Sciatic nerve (tissue), 2 donors: ENCODE measurements at regions not wholly inside any gene's neighbourhood (a gene's known extent, or its start where the extent isn't known, plus 50 kb on each side); places are given as distances from the start of the nearest gene placed in this dataset.
A peak's percentile ranks its signal among the peaks of the same experiment; 100 is the strongest.
"Not testable (repeated sequence)": the region's sequence is repeated elsewhere in the genome, so short reads cannot be mapped to it uniquely, and the experiment has no call there.

Experiments used
- ATAC-seq: fragments of 200-7000 bp; cut with Tn5 transposase; one replicate; pipeline ENCODE4 v1.9.1; 2020; ENCODE audit warnings: mild to moderate bottlenecking, moderate library complexity
- DNase-seq: peaks from one replicate; pipeline ENCODE4 v3.0.0-alpha.2; 2020; ENCODE audit warnings: low spot score
- intact Hi-C: fragments of 100-400 bp; cut with DNase I; formaldehyde crosslinking; loops from one replicate; pipeline ENCODE4 v1.14.2; 2022
- donor health status: DM: no; HTN: no; CAD: no.
- donor health status: DM: no; HTN: no; CAD: no.

DNA sequence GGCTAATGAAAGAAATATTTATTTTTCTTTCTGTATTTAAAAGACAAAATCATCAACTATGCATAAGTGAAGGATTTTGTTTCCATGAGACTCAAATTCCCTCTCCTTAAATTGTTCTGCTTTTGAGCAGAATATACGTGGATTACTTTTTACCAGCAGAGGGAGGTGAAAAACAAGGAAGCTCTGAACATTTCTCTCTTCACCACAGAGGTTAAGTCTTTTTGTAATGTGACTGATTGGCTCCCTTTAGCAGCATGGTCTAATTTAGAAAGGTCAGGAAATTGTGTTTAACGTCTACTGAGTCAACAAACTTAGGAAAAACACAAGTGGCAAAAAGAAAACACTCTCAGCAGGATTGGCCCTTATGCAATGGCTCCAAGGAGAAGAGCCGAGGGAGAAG lies 55.1 kb upstream of the F9 start:
- intact Hi-C loops = no loop called here
- DNase-seq (no peak), ATAC-seq (no peak)

GRCh38 chrX:139461945-139462344 lies 68.6 kb upstream of the F9 start:
- intact Hi-C loops, DNase-seq, ATAC-seq: not testable (repeated sequence)

DNA sequence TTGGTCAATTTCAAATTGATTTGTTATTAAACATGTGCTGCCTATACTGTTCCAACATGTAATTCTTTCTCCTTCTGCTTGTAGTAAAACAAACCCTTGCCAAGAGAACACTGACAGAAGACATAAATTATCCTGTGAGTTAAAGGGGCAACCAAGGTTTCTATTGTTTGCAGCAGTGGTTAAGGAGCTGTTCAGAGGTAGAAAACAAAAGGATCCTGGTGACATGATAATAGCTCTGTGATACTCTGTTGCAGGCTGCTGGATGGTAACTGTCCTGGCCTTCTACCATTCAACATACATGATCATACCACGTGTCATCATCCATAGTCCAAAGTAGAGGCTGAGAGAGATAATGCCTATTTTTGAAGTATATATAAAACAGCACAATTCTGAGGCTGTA lies 75.8 kb upstream of the F9 start:
- ATAC-seq (no peak), DNase-seq (no peak)
- intact Hi-C loops = no loop called here

- intact Hi-C loops = no loop called here
- DNase-seq (no peak), ATAC-seq (no peak)
These were observed 81.5 kb upstream of the F9 start for GRCh38 chrX:139448996-139449395.

- DNase-seq (no peak), ATAC-seq (no peak)
- intact Hi-C loops = no loop called here
These were observed 83.7 kb upstream of the F9 start for GRCh38 chrX:139446832-139447231.

GRCh38 chrX:139429913-139430312 lies 100.6 kb upstream of the F9 start:
- no peak for DNase-seq
- intact Hi-C loops = no loop called here
- ATAC-seq = no peak

DNA sequence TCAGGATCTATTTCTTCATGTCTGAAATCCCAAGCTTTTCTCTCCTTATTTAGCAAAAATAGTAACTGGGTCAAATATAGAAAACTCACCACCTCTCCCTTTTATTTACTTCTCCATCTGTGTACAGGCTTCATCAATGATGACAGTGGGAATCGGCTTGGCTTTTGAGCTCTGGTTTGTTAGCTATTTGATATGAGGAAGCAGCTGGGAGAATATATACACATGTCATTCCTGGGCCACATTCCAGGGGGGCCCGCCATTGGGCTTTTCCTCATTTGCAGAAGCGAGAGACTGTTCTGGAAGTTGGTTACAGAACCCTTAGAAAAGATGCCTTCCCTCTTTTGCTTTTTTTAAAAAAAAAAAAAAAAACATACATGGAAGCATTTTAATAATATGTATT lies 107.4 kb upstream of the F9 start:
- no peak for ATAC-seq
- DNase-seq = no peak
- intact Hi-C loops = no loop called here

GRCh38 chrX:139398258-139398657 lies 132.3 kb upstream of the F9 start:
- intact Hi-C loops, DNase-seq, ATAC-seq: not testable (repeated sequence)

DNA sequence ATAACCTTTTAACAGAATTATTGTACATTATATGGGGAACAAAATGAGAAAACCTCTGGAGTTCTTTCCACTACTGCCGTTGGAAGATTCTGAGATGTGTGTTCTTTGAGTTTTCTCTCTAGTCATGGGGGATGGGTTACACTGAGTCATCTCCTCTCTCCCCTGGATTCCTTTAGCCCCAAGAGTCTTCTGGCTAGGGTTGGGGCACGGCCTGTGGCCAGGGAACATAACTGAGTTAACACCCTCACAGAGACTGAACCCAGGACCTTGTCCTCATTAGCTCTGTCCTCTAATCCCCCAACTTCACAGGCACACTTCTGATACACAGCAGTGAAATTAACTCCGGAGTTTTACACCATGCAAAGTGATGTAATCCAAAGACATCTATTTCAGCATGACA lies 142.3 kb upstream of the F9 start:
- peak; percentile 62 for ATAC-seq
- intact Hi-C loops = no loop called here
- no peak for DNase-seq

DNA sequence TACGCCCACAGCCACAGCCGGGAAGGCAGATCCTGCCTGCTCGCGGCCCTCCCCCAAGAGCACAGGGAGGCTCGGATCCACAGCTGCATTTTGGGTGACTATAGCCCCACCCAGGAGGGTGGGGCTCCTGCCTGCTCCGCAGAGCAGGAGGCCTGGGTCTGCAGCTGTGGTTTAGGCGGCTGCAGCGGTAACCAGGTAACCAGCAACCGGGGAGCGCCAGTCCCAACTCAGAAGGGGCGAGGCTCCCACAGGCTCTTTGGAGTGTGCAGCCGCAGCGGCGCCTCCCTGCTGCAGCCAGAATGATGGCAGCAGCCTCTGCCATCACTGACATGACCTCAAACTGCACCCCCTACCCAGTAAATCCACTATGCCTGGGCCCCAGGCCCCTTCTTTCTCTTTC lies 148.0 kb upstream of the F9 start:
- DNase-seq = no peak

DNA sequence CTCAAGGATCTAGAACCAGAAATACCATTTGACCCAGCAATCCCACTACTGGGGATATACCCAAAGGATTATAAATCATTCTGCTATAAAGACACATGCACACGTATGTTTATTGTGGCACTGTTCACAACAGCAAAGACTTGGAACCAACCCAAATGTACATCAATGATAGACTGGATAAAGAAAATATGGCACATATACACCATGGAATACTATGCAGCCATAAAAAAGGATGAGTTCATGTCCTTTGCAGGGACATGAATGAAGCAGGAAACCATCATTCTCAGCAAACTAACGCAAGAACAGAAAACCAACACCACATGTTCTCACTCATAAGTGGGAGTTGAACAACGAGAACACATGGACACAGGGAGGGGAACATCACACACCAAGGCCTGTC lies 154.0 kb upstream of the F9 start:
- ATAC-seq, intact Hi-C loops, DNase-seq: not testable (repeated sequence)

More for the DNA sequence above, 148.0 kb upstream of the F9 start:
- ATAC-seq = no peak
- intact Hi-C loops = no loop called here

DNA sequence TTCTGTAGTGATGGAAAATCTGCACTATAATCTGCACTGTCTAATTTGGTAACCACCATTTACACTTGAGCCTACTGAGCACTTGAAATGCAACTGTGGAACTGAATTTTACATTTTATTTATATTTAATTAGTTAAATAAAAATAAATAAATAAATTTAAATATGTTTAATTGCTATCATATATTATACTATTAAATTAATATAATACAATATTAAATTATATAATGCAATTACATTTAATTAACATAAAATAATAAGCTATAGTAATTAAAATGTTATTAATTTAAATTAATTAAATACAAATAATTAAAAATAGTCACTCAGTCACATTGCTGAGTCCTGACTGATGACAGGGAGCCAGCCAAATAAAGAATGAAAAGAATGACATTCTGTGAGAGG lies 170.2 kb upstream of the F9 start:
- intact Hi-C loops = no loop called here
- DNase-seq (no peak), ATAC-seq (no peak)

GRCh38 chrX:139342594-139342991 lies 187.9 kb upstream of the F9 start:
- intact Hi-C loops, ATAC-seq, DNase-seq: not testable (repeated sequence)

GRCh38 chrX:139341855-139342593 lies 188.5 kb upstream of the F9 start:
- intact Hi-C loops, ATAC-seq, DNase-seq: not testable (repeated sequence)

DNA sequence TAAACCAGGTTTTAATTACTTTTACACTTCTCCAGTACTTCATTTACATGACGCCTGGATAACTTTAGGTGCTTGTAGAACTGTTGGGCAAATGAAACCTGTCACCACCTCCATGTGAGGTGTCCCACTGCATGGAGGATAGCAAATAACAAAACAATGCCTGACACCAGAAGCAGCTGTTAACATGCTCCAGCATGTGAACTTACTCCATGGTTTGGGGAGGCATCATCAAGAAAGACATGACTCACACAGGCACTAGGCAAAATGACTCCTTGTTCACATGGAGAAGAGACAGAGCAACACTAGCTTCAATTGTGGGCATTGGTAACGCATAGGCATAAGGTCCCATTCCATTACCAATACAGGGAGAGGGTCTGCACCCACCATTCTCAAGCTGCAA lies 198.1 kb upstream of the F9 start:
- ATAC-seq (no peak), DNase-seq (no peak)
- intact Hi-C loops = no loop called here

DNA sequence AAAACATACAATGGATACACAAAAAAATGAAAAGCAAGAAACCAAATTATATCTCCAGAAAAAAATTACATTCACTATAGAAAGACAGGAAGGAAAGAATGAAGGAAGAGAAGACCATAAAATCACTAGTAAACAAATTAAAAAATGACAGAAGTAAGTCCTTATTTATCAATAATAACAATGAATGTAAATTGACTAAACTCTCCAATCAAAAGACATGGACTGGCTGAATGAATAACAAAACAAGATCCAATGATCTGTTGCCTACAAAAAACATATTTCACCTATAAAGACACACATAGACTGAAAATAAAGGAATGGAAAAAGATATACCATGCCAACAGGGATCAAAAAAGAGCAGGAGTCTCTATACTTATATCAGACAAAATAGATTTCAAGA lies 203.2 kb upstream of the F9 start:
- no peak for ATAC-seq
- intact Hi-C loops = no loop called here
- DNase-seq = no peak

DNA sequence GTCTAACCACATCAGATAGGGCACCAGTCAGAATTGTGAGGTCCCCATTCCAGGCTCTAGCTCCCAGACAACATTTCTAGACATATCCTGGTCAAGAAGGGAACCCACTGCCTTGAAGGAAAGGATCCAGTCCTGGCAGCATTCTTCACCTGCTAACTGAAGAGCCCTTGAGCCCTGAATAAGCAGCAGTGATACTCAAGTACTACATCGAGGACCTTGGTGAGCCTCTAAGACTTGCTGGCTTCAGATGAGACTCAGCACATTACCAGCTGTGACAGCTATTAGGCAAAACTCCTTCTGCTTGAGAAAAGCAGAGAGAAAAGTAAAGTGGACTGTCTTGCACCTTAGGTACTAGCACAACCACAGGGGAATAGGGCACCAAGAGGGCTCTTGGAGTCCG lies 205.8 kb upstream of the F9 start:
- intact Hi-C loops = no loop called here
- DNase-seq (no peak), ATAC-seq (no peak)

- intact Hi-C loops, ATAC-seq, DNase-seq: not testable (repeated sequence)
These were observed 209.7 kb upstream of the F9 start for GRCh38 chrX:139320661-139321354.

GRCh38 chrX:139306675-139307074 lies 223.9 kb upstream of the F9 start:
- ATAC-seq, DNase-seq, intact Hi-C loops: not testable (repeated sequence)

DNA sequence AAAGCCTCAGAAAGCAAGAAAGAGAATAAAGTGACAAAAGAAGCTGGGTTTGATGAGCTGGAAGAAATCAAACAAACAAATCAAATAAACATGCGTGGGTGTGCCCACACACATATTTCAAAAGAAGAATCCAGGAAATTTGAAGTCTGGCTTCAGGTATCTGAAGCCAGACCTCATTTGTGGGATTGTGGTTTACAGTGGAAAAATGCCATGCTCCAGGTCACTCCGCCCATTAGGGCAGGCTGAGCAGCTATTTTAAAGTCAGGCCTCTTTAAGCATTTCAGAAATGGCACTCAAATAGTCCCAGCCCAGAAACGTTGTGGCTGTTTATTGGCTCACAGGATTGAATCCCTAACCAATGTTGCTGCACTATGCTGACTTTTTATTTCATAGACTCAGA lies 226.1 kb upstream of the F9 start:
- DNase-seq (no peak), ATAC-seq (no peak)
- intact Hi-C loops = no loop called here

- no peak for DNase-seq
- no peak for ATAC-seq
- intact Hi-C loops = no loop called here
These were observed 231.2 kb upstream of the F9 start for GRCh38 chrX:139299309-139299708.
